SK-N-MC (cell line): ENCODE measurements at regions not wholly inside any gene's neighbourhood (a gene's known extent, or its start where the extent isn't known, plus 50 kb on each side); places are given as distances from the start of the nearest gene placed in this dataset.

Experiments
- EZH2 ChIP-seq: fragments of 200-600 bp; sonication (generic); IDR thresholded peaks from one replicate; pipeline ENCODE4 v1.6.1; 2017; ENCODE audit warnings: antibody characterized with exemption
- POLR2AphosphoS5 ChIP-seq: IDR thresholded peaks from 2 replicates; pipeline ENCODE4 v1.6.1; 2012; ENCODE audit warnings: mild to moderate bottlenecking, low read depth, low read length, borderline replicate concordance

DNA sequence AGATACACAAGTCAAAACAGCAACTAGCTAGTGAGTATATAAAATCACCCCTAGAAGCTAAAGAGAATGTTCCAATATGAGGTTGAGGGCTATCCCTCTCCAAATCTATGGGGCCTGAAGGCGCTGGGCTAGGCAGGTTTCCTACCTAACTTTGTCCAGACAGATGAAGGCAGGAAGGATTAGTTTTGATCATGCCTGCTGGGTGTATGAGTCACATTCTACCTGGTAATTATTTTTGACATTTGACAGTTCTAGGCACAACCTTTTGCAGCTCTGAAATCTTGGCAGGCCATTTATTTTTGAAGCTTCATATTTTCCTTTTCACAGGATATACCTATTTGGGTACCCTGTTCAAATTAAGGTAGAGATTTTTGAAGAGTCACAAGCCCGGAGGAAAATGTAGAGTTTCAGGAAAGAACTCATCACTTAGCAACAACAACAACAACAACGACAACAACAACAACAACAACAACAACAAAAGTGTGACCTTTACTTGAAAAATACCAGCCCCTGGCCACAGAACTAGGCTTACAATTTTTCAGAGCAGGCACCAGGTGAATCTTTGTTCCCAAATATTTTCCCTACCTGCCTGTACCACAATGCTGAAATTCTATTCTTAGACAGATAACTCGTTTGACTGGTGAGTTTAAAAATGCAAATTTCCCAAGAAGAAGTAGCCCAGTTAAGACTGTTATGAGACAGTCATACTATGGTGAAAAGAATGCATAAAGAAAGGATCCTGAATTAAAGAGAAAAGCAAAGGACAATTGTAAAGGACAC is 175.5 kb upstream of the TUT7 start:
- TF ChIP-seq POLR2AphosphoS5 (no peak), EZH2 (no peak)
